Neural cell (in vitro differentiated cells): ENCODE measurements at regions not wholly inside any gene's neighbourhood (a gene's known extent, or its start where the extent isn't known, plus 50 kb on each side); places are given as distances from the start of the nearest gene placed in this dataset.

Experiments used
- H2AFZ ChIP-seq: fragments of 200-600, 300-800 bp; sonication (generic), shearing (Covaris generic); 2 replicates; pipeline ENCODE4 v1.6.0; 2014; ENCODE audit warnings: low read depth, mild to moderate bottlenecking, antibody characterized with exemption, low read length, moderate library complexity
- H3F3A ChIP-seq: fragments of 200-600 bp; shearing (Covaris generic); 2 replicates; pipeline ENCODE4 v1.6.1; 2016; ENCODE audit warnings: mild to moderate bottlenecking, moderate library complexity, mixed read lengths, antibody characterized with exemption, low read length; ENCODE audit not compliant: insufficient read depth, poor library complexity, severe bottlenecking
- H3K27ac ChIP-seq: fragments of 200-600, 300-800 bp; sonication (generic), shearing (Covaris generic); 2 replicates; pipeline ENCODE4 v1.5.1; 2014; ENCODE audit warnings: mild to moderate bottlenecking, low read length, moderate library complexity
- H3K27me3 ChIP-seq: fragments of 300-800, 200-600 bp; sonication (generic), shearing (Covaris generic); 2 replicates; pipeline ENCODE4 v1.6.0; 2014; ENCODE audit warnings: mild to moderate bottlenecking, low read depth, low read length, moderate library complexity; ENCODE audit not compliant: insufficient read depth
- H3K36me3 ChIP-seq: fragments of 300-800, 200-600 bp; sonication (generic), shearing (Covaris generic); 2 replicates; pipeline ENCODE4 v1.5.1; 2014; ENCODE audit warnings: mild to moderate bottlenecking, antibody characterized with exemption, low read length, moderate library complexity; ENCODE audit not compliant: insufficient read depth
- H3K4me2 ChIP-seq: fragments of 300-800, 200-600 bp; sonication (generic), shearing (Covaris generic); 2 replicates; pipeline ENCODE4 v1.6.0; 2014; ENCODE audit warnings: mild to moderate bottlenecking, low read length
- H3K4me3 ChIP-seq: fragments of 300-800, 200-600 bp; sonication (generic), shearing (Covaris generic); 2 replicates; pipeline ENCODE4 v1.5.1; 2014; ENCODE audit warnings: mild to moderate bottlenecking, low read length, moderate library complexity
- H3K79me2 ChIP-seq: fragments of 200-600 bp; shearing (Covaris generic); replicated peaks from 2 replicates; pipeline ENCODE4 v1.6.0; 2014; ENCODE audit warnings: mild to moderate bottlenecking, low read length, moderate library complexity; ENCODE audit not compliant: insufficient read depth
- H3K9ac ChIP-seq: fragments of 300-800, 200-600 bp; sonication (generic), shearing (Covaris generic); 2 replicates; pipeline ENCODE4 v1.6.1; 2016; ENCODE audit warnings: mild to moderate bottlenecking, low read length, mixed read lengths
- H3K9me2 ChIP-seq: fragments of 200-600 bp; shearing (Covaris generic); 2 replicates; pipeline ENCODE4 v1.6.1; 2016; ENCODE audit warnings: mild to moderate bottlenecking, low read length, mixed read lengths; ENCODE audit not compliant: insufficient read depth
- H3K9me3 ChIP-seq: fragments of 200-600, 300-800 bp; sonication (generic), shearing (Covaris generic); 2 replicates; pipeline ENCODE4 v1.6.1; 2016; ENCODE audit warnings: mild to moderate bottlenecking, mixed run types, low read length, moderate library complexity, mixed read lengths
- H4K20me1 ChIP-seq: fragments of 200-600 bp; shearing (Covaris generic); 2 replicates; pipeline ENCODE4 v1.6.1; 2016; ENCODE audit warnings: mild to moderate bottlenecking, mixed run types; ENCODE audit not compliant: insufficient read depth
- EP300 ChIP-seq: fragments of 450-650 bp; conservative IDR thresholded peaks from 2 replicates; pipeline ENCODE4 v1.6.1; 2014; ENCODE audit warnings: antibody characterized with exemption, mild to moderate bottlenecking, moderate library complexity; ENCODE audit not compliant: poor library complexity, severe bottlenecking
- EZH2 ChIP-seq: fragments of 200-600, 300-800 bp; shearing (Covaris generic), sonication (generic); IDR thresholded peaks from 2 replicates; pipeline ENCODE4 v1.6.1; 2014; ENCODE audit warnings: antibody characterized with exemption, low read length, borderline replicate concordance, mild to moderate bottlenecking; ENCODE audit not compliant: insufficient read depth, poor library complexity, severe bottlenecking
- MXI1 ChIP-seq: fragments of 450-650 bp; conservative IDR thresholded peaks from 2 replicates; pipeline ENCODE4 v1.6.1; 2014; ENCODE audit warnings: antibody characterized with exemption, mild to moderate bottlenecking; ENCODE audit not compliant: poor library complexity, severe bottlenecking
- POLR2AphosphoS5 ChIP-seq: IDR thresholded peaks from 2 replicates; pipeline ENCODE4 v1.6.1; 2012
- RAD21 ChIP-seq: fragments of 450-650 bp; conservative IDR thresholded peaks from 2 replicates; pipeline ENCODE4 v1.6.1; 2014; ENCODE audit warnings: antibody characterized with exemption, mild to moderate bottlenecking, moderate library complexity
- SMC3 ChIP-seq: fragments of 450-650 bp; conservative IDR thresholded peaks from 2 replicates; pipeline ENCODE4 v1.6.1; 2014; ENCODE audit warnings: antibody characterized with exemption, mild to moderate bottlenecking, moderate library complexity; ENCODE audit not compliant: poor library complexity
- TAF1 ChIP-seq: IDR thresholded peaks from 2 replicates; pipeline ENCODE4 v1.6.1; 2012; ENCODE audit warnings: low read depth
- TF ChIP-seq, protein P1 (sequence below): fragments of 450-650 bp; IDR thresholded peaks from 2 replicates; pipeline ENCODE4 v1.5.1; 2014; ENCODE audit warnings: antibody characterized with exemption, mild to moderate bottlenecking, moderate library complexity; ENCODE audit not compliant: poor library complexity, severe bottlenecking
- TF ChIP-seq, protein P2 (sequence below): IDR thresholded peaks from 2 replicates; pipeline ENCODE4 v1.6.1; 2012; ENCODE audit warnings: borderline replicate concordance

DNA sequence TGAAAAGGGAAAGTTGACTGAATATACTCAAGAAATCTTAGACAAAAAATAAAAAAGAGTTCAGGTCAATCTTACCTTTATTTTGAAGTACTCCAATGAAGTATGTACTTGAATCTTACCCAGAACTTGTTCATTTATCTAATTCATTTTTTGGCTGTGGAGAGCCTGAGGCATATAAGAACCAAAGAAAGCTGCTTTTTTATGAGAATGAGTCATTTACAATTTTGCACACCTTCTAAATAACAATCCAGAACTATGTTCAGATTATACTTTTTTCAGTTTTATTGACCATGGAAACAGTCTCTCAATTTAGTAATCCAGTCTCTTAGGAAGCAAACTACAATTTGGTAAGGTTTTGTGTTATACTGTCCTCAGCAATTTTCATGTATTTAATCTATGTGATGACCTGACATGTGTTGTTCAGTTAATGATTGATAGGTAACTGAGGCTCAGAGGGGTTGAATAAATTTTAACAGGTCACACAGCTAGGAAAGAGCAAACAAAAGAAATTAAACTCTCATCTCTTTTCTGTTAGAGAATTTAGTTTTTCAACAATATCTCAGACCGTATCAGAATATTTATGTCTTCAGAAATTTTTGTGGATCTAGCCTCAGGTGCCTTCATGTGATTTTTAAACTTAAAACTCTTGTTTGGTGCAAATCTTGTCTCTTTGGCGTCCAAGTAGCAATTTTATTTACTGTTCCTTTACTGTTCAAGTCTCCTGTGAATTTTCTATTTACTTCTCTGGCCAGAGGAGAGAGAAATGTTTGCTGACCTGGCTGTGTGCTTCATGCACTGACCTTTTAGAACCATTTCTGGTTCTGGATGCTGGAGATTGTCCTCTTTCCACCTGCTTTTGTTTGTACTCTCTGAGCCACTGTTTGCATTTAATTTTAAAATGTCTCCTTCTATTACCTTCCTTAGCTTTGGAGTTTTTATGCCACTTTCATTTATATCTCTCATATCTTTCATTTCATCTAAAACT lies 1453.4 kb downstream of the STIM2 start:
- no peaks in the 10 kb centered on the region for H3K27me3 ChIP-seq
- TF ChIP-seq POLR2AphosphoS5 (no peak), SMC3 (no peak), TAF1 (no peak), MXI1 (no peak), EP300 (no peak), RAD21 (no peak), EZH2 (no peak)
- TF ChIP-seq, protein P1, sequence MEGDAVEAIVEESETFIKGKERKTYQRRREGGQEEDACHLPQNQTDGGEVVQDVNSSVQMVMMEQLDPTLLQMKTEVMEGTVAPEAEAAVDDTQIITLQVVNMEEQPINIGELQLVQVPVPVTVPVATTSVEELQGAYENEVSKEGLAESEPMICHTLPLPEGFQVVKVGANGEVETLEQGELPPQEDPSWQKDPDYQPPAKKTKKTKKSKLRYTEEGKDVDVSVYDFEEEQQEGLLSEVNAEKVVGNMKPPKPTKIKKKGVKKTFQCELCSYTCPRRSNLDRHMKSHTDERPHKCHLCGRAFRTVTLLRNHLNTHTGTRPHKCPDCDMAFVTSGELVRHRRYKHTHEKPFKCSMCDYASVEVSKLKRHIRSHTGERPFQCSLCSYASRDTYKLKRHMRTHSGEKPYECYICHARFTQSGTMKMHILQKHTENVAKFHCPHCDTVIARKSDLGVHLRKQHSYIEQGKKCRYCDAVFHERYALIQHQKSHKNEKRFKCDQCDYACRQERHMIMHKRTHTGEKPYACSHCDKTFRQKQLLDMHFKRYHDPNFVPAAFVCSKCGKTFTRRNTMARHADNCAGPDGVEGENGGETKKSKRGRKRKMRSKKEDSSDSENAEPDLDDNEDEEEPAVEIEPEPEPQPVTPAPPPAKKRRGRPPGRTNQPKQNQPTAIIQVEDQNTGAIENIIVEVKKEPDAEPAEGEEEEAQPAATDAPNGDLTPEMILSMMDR: no peak
- TF ChIP-seq, protein P2, sequence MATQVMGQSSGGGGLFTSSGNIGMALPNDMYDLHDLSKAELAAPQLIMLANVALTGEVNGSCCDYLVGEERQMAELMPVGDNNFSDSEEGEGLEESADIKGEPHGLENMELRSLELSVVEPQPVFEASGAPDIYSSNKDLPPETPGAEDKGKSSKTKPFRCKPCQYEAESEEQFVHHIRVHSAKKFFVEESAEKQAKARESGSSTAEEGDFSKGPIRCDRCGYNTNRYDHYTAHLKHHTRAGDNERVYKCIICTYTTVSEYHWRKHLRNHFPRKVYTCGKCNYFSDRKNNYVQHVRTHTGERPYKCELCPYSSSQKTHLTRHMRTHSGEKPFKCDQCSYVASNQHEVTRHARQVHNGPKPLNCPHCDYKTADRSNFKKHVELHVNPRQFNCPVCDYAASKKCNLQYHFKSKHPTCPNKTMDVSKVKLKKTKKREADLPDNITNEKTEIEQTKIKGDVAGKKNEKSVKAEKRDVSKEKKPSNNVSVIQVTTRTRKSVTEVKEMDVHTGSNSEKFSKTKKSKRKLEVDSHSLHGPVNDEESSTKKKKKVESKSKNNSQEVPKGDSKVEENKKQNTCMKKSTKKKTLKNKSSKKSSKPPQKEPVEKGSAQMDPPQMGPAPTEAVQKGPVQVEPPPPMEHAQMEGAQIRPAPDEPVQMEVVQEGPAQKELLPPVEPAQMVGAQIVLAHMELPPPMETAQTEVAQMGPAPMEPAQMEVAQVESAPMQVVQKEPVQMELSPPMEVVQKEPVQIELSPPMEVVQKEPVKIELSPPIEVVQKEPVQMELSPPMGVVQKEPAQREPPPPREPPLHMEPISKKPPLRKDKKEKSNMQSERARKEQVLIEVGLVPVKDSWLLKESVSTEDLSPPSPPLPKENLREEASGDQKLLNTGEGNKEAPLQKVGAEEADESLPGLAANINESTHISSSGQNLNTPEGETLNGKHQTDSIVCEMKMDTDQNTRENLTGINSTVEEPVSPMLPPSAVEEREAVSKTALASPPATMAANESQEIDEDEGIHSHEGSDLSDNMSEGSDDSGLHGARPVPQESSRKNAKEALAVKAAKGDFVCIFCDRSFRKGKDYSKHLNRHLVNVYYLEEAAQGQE: no peak

DNA sequence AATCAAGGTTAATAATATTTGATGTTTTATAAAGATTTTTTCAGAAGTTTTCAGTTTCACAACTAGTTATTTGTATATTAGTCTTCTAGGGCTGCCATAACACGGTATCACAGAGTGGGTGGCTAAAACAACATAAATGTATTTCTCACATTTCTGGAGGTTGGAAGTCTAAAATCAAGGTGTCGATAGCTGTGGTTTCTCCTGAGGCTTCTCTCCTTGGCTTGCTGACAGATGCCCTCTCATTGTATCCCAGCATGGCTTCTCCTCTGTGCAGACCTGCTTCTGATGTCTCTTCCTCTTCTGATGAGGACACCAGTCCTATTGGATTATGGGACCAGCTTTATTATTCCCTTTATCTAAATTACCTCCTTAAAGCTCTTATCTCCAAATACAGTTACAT lies 1456.6 kb downstream of the STIM2 start:
- Histone ChIP-seq H3K27me3 (no peaks in the 10 kb centered on the region), H3K27ac (no peak overlapping the region), H3K9me3 (no peaks in the 10 kb centered on the region), H4K20me1 (no peaks in the 10 kb centered on the region), H3K4me3 (no peak overlapping the region), H3K4me2 (no peak overlapping the region), H3K9me2 (no peaks in the 10 kb centered on the region), H3K36me3 (no peaks in the 10 kb centered on the region), H3K9ac (no peak overlapping the region), H3F3A (no peaks in the 10 kb centered on the region), H3K79me2 (no peaks in the 10 kb centered on the region), H2AFZ (no peak overlapping the region)
- TF ChIP-seq MXI1: no peak
- TF ChIP-seq RAD21: no peak
- TF ChIP-seq SMC3: no peak
- TF ChIP-seq, protein P2: no peak
- no peak for TF ChIP-seq EP300
- no peak for TF ChIP-seq POLR2AphosphoS5
- no peak for TF ChIP-seq TAF1
- no peak for TF ChIP-seq EZH2
- TF ChIP-seq, protein P1: no peak

More for the DNA sequence above, 1453.4 kb downstream of the STIM2 start:
- no peaks in the 10 kb centered on the region for H3K9me3 ChIP-seq
- H3K9me2 ChIP-seq: no peaks in the 10 kb centered on the region
- H3K9ac ChIP-seq: no peak overlapping the region
- no peaks in the 10 kb centered on the region for H3K36me3 ChIP-seq
- no peak overlapping the region for H3K4me2 ChIP-seq
- no peak overlapping the region for H3K27ac ChIP-seq
- no peaks in the 10 kb centered on the region for H4K20me1 ChIP-seq
- no peak overlapping the region for H2AFZ ChIP-seq
- H3F3A ChIP-seq: no peaks in the 10 kb centered on the region
- no peaks in the 10 kb centered on the region for H3K79me2 ChIP-seq
- H3K4me3 ChIP-seq: no peak overlapping the region
